Mesothelial cell of epicardium (in vitro differentiated cells): ENCODE measurements at regions not wholly inside any gene's neighbourhood (a gene's known extent, or its start where the extent isn't known, plus 50 kb on each side); places are given as distances from the start of the nearest gene placed in this dataset.

Source experiments
- DNase-seq, 2 experiments: peaks; one replicate each; pipeline ENCODE4 v3.0.0; 2021; ENCODE audit warnings: low spot score in 2 of 2; ENCODE audit not compliant: unreplicated experiment in 2 of 2
- H3K27ac Mint-ChIP-seq: 2 replicates; pipeline ENCODE4 v1.8.0; 2021; ENCODE audit warnings: mixed read lengths
- H3K27me3 Mint-ChIP-seq: 2 replicates; pipeline ENCODE4 v1.8.0; 2021; ENCODE audit warnings: low read depth, mixed read lengths
- H3K36me3 Mint-ChIP-seq: 2 replicates; pipeline ENCODE4 v1.8.0; 2021; ENCODE audit warnings: mixed read lengths
- H3K4me1 Mint-ChIP-seq: 2 replicates; pipeline ENCODE4 v1.8.0; 2021; ENCODE audit warnings: mixed read lengths
- H3K4me3 Mint-ChIP-seq: 2 replicates; pipeline ENCODE4 v1.8.0; 2021; ENCODE audit warnings: mild to moderate bottlenecking, moderate library complexity, mixed read lengths
- H3K9me3 Mint-ChIP-seq: 2 replicates; pipeline ENCODE4 v1.8.0; 2021; ENCODE audit warnings: mixed read lengths
- CTCF ChIP-seq: fragments of 200-600 bp; sonication (generic); IDR thresholded peaks from one replicate; pipeline ENCODE4 v1.5.0; 2021; ENCODE audit warnings: antibody characterized with exemption; ENCODE audit not compliant: unreplicated experiment

GRCh38 chr5:148730942-148731898, 76.9 kb upstream of the HTR4 start:
- Mint-ChIP-seq H3K36me3 (no peaks in the 10 kb centered on the region), H3K4me3 (no peak overlapping the region), H3K4me1 (peaks cover 30% of the 10 kb centered on the region), H3K9me3 (no peaks in the 10 kb centered on the region), H3K27ac (no peak overlapping the region), H3K27me3 (peaks cover 15% of the 10 kb centered on the region)
- peak; percentile 44 to 64 for DNase-seq
- TF ChIP-seq CTCF = peak; percentile 95

GRCh38 chr5:148732692-148733091, 78.4 kb upstream of the HTR4 start:
- no peaks in the 10 kb centered on the region for H3K9me3 Mint-ChIP-seq
- no peak for DNase-seq
- no peaks in the 10 kb centered on the region for H3K36me3 Mint-ChIP-seq
- no peak overlapping the region for H3K4me3 Mint-ChIP-seq
- peaks cover 15% of the 10 kb centered on the region for H3K27me3 Mint-ChIP-seq
- no peak for TF ChIP-seq CTCF
- H3K4me1 Mint-ChIP-seq = peaks cover 30% of the 10 kb centered on the region
- no peak overlapping the region for H3K27ac Mint-ChIP-seq

- peak; percentile 77 for TF ChIP-seq CTCF
- H3K9me3 Mint-ChIP-seq = no peaks in the 10 kb centered on the region
- no peaks in the 10 kb centered on the region for H3K36me3 Mint-ChIP-seq
- no peak overlapping the region for H3K27ac Mint-ChIP-seq
- no peak overlapping the region for H3K4me3 Mint-ChIP-seq
- peak; percentile 50 to 79 for DNase-seq
- H3K4me1 Mint-ChIP-seq = peaks cover 26% of the 10 kb centered on the region
- peaks cover 23% of the 10 kb centered on the region for H3K27me3 Mint-ChIP-seq
These were observed 79.5 kb upstream of the HTR4 start for GRCh38 chr5:148733601-148734438.

GRCh38 chr5:148734518-148734917, 80.2 kb upstream of the HTR4 start:
- no peaks in the 10 kb centered on the region for H3K9me3 Mint-ChIP-seq
- no peak for TF ChIP-seq CTCF
- H3K4me3 Mint-ChIP-seq = no peak overlapping the region
- no peaks in the 10 kb centered on the region for H3K36me3 Mint-ChIP-seq
- no peak for DNase-seq
- peaks cover 26% of the 10 kb centered on the region for H3K27me3 Mint-ChIP-seq
- peaks cover 20% of the 10 kb centered on the region for H3K4me1 Mint-ChIP-seq
- H3K27ac Mint-ChIP-seq = no peak overlapping the region

- Mint-ChIP-seq H3K27ac (no peak overlapping the region), H3K4me1 (peaks cover 11% of the 10 kb centered on the region), H3K9me3 (no peaks in the 10 kb centered on the region), H3K36me3 (no peaks in the 10 kb centered on the region), H3K4me3 (no peak overlapping the region), H3K27me3 (peaks cover 33% of the 10 kb centered on the region)
- no peak for DNase-seq
- no peak for TF ChIP-seq CTCF
These were observed 81.0 kb upstream of the HTR4 start for GRCh38 chr5:148735301-148735835.
